ENCODE measurements at regions not wholly inside any gene's neighbourhood (a gene's known extent, or its start where the extent isn't known, plus 50 kb on each side); places are given as distances from the start of the nearest gene placed in this dataset.

DNA sequence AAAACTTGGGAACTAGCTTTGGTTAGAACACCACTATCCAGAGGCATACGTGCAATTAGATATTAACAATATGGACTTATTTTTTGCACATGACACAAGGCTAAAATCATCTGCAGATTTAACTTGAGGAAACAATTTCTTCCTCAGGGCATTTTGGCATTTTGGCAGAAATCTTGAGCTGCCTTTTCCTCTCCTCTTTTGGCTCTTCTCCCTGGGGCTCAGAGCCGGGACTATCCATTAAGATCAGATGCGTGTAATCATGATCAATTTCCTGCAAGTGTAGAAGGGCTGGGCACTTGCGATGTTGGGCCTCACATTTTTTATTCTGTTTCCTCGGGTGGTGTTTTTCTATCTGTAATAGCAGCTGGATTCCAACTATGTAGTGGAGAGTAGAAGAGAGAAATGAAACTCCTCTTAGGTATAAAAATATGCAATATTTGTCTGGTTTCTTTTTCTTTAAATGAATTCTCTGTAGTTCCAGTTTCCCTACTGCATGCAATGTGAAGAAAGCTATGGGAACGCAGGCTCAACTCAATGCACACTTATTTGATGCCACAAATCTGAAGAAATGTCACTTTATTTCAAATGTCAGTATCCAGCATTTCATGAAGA lies 1010.8 kb downstream of the FLRT2 start:
- TF ChIP-seq, protein P1, sequence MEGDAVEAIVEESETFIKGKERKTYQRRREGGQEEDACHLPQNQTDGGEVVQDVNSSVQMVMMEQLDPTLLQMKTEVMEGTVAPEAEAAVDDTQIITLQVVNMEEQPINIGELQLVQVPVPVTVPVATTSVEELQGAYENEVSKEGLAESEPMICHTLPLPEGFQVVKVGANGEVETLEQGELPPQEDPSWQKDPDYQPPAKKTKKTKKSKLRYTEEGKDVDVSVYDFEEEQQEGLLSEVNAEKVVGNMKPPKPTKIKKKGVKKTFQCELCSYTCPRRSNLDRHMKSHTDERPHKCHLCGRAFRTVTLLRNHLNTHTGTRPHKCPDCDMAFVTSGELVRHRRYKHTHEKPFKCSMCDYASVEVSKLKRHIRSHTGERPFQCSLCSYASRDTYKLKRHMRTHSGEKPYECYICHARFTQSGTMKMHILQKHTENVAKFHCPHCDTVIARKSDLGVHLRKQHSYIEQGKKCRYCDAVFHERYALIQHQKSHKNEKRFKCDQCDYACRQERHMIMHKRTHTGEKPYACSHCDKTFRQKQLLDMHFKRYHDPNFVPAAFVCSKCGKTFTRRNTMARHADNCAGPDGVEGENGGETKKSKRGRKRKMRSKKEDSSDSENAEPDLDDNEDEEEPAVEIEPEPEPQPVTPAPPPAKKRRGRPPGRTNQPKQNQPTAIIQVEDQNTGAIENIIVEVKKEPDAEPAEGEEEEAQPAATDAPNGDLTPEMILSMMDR (IDR thresholded peaks at IDR 0.05) = no peak
- no peak for TF ChIP-seq POLR2A (IDR thresholded peaks at IDR 0.05)

Data from body of pancreas (tissue), 4 donors.